CD4-positive, alpha-beta T cell treated with Interleukin-6 at 100 ng/mL for 8 hours (primary cell): ENCODE measurements at regions not wholly inside any gene's neighbourhood (a gene's known extent, or its start where the extent isn't known, plus 50 kb on each side); places are given as distances from the start of the nearest gene placed in this dataset.

ENCODE experiments used
- DNase-seq: peaks from one replicate; pipeline ENCODE4 v3.0.0-alpha.2; 2020; ENCODE audit warnings: mixed read lengths, low spot score

DNA sequence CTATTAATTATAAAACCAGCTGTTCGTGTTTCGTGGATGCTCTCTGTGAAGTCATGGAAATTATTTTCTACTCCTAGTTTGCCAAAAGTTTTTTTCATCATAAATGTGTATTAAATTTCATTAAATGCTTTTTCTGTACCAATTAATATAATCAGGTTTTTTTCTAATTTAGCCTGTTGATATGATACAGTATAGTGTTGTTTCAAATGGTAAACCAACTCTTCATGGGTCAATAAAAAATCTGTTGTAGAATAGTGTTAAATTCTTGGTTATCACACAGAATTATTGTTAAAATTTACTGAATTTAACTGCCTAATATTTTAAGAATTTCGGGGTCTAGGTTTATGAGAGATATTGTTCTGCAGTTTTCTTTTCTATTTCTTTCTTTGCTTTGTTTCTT is 505.9 kb upstream of the MANEA start:
- DNase-seq, result no peak

GRCh38 chr6:95078457-95078856 is 498.9 kb upstream of the MANEA start:
- no peak for DNase-seq

GRCh38 chr6:95081231-95081630 is 496.1 kb upstream of the MANEA start:
- no peak for DNase-seq

DNA sequence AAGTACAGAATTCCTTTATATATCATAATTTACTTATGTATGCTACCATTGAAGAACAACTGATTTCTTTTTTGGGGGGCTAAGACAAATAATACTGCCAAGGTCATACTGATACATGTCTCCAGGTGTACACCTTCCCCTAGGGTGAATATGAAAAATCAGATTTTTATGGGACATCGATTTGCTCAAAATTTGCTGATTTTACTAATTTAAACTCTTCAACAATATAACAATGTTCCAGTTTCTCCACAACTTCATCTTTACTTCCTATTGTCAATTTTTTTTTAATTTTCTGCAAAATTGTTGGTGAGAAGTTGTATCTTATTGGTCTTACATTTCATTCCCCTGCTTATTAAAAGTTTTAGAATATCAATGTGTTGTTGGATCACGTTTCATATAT is 495.4 kb upstream of the MANEA start:
- DNase-seq, result no peak

DNA sequence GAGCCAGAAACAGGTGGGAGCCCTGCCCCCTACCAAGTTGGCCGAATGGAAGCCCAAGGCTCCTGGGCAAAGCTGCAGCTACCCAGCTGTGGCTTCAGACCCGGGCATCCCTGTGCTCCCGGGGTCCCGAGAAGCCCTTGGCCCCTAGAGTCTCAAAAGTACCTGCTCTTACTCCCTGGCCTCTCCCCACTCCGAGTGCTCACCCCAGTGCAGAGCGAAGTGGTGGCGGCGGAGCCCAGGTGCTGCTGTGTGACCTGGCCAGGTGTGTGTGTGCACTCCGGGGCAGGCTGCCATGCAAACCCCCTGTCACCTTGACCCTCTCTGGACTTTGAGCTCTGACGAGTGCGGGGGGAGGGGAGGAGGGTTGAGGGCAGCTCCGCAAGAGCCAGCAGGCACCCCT is 493.8 kb upstream of the MANEA start:
- no peak for DNase-seq

DNA sequence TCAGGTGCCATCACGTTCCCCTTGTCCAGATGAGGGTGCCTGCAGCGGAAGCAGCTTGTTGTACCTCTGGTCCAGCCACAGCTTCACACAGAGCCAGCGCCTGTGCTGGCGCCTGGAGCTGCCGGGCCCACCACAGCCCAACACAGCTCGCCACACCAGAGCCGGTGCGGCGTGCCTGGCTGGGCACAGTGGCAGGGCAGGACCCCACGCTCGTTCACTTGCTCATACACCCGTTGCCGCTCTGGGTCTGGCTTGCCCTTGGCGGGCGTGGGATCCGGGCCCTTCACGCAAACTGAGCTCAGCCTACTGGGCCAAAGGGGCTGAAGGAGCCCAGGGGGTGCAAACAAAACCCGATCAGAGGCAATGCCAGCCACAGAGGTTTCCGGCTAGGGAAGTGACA is 492.5 kb upstream of the MANEA start:
- no peak for DNase-seq

DNA sequence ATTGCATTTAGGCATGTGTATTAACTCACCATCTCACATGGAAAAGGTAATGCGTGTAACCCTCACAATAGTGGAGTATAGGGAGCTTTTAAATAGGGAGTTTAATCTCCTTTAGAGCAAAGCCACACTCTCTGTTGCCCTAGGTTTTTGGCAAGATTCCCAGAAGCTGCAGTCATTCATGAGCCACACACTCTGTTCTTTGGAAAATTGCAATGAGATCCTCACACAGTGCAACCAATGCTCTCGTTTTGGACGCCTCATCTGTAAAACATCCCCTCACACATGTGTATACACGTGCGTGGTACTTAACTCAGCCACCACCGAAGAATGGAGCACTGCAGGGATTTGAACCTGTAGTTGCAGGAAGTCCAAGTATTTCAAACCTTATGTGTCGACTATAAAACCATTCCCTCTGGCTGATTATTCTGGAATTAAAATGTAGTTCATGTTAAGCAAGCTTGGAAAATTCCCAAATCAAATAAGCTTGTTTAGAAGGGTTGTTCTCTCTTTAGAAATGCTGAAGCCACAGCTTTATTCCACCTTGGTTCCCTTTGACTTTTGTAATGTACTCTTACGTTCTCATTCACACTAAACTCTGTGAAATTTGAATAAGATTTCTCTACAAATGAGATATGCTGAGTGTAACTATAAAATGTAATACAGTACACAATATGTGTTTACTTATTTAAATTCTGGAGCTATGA is 489.8 kb upstream of the MANEA start:
- DNase-seq, result no peak

GRCh38 chr6:95091823-95092436 is 485.4 kb upstream of the MANEA start:
- DNase-seq, result no peak

DNA sequence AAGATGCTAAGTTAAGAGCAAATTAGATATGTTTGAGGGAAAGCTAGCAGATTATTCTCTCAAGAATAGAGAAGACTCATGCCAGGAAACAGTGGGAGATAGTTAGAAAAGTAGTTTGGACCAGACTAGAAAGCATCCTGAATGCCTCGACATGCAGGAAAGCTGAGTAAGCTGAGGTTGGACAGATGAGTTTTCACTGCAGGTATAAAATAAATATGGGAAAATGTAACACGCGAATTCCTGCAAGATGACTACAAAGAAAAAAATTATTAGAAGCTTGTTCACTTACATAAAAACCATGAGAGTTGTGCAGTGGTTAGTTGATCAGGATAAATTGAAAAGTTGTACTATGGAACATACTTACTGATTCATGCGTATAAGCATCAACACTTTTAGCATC is 484.2 kb upstream of the MANEA start:
- DNase-seq, result no peak

DNA sequence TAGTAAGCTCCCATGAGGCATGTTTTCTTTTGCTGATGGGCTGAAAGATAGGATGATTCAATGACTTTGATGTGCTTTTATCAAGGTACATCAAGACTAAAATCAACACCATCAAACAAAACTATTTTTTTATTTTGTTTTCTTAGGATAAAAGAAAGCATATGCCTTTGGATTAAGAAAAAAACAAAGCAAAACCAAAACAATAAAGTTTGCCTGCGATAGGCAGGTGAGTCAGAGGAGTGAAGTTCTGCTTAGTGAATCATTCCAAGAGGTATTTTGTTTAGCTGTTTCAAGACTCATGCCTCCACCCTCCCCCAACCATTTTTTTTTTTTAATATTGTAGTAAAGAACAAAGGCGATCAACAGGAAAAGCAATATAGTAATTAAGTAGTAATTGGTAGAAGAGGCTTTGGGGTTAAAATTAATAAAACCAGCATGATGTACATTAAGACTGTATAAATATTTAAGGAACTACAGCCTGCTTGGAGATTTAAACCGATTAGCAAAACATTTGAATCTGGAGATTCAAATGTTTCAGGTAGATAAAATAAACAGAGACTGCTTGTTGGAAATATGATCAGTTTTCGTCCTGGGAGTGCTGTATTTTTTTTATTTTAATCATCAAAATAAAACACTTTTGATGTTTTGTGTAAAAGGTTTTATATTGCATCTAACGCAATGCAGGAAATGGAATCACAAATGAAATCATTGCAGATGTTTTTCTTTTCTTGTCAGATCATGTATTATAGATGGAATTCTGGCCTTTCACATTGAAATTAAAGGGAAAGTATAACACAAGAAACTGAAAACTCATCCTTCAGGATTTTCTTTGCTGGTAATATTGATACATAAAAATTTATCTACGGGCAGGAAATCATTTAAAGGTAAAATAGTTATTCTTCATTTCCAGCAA is 482.3 kb upstream of the MANEA start:
- DNase-seq, result no peak

GRCh38 chr6:95095855-95096254 is 481.5 kb upstream of the MANEA start:
- no peak for DNase-seq

DNA sequence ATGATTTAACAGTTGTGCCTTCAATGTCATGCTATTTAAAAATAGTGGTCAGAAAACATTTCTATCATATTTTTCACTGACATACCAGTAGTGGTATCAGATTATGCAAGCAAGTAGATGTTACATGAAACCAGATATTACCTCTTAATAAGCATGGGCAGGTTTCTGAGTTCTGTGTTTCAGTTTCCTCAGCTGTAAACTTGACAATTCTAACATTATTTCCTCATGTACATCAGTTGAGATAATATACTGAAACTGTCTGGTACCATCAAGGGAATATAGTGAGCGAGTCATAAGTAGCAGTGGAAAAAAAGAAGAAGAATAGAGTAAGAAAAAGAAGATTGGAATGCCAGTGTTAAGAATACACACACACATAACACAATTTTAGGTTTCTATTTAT is 477.9 kb upstream of the MANEA start:
- no peak for DNase-seq

DNA sequence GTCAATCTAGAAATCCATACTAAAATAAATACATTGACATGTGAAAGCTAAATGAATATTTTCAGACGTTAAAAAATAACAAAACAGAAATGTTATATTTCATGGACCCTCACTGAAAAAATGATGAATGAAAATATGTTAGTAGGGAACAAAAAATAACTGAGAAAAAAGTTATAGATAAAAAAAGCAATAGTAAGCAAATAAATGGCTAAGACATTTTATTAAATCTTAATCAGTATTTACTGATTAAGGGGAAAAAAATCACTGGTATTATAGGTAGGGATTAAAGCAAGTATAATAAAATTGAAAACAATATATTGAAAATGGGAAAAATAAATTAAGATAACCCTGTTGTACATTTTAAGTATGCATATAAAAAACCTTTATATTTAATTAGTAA is 468.1 kb upstream of the MANEA start:
- no peak for DNase-seq

DNA sequence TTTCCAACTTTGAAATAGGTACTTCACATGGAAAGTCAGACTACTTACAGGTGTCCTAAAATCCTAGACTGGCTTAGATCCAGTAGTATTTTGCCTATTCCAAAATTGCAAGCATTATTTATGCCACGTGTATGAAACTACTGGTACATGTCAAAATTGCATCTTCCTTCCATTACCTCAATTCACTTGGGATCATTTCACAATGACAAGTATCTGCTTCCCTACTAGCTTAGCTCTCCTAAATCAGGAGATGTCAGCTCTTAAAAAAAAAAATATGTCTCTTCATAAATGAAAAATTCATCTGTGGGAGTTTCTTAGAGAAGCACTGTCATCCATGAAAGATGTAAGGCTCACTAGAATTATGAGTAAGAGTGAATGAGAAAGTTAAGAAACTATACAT is 466.6 kb upstream of the MANEA start:
- DNase-seq, result no peak

- no peak for DNase-seq
Observed at GRCh38 chr6:95117236-95117635, 460.1 kb upstream of the MANEA start.

- DNase-seq, result no peak
Observed at GRCh38 chr6:95119927-95120326, 457.4 kb upstream of the MANEA start.

DNA sequence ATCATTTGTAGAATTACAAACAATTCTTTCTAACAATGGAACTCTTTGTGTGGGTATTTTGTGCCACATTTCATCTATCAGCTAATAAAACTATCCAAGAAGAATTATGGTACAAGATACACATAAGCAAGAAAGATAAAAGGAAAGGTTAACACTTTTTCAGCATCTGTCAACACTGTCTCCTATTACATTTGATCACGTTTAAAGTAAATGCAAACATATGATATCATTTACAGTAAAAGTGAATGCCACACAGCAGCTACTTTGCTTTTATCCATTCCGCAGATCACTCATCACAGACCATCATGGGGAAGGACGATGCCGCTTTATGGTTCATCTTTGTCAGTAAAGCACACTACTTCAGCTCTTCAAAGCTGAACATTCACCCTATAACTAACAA is 456.4 kb upstream of the MANEA start:
- DNase-seq, result no peak

DNA sequence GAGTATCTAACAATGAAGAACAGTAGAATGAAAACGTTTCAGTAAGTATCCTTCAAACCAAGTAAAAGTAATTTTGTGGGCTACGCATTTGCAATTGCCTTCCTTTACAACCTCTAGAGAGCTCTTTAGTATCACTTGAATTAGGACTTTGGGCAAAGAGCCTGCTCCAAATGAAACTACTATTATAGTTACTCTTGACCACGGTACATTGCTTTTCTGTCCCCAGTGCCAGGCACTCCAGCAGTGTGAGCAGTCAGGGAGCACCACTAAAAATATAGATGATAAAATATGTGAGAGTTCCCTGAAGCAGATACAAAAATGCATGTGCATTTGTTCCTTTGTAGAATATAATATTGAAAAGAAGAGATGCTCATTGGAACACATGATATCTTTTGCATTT is 450.1 kb upstream of the MANEA start:
- DNase-seq, result no peak

GRCh38 chr6:95128439-95128838 is 448.9 kb upstream of the MANEA start:
- no peak for DNase-seq

DNA sequence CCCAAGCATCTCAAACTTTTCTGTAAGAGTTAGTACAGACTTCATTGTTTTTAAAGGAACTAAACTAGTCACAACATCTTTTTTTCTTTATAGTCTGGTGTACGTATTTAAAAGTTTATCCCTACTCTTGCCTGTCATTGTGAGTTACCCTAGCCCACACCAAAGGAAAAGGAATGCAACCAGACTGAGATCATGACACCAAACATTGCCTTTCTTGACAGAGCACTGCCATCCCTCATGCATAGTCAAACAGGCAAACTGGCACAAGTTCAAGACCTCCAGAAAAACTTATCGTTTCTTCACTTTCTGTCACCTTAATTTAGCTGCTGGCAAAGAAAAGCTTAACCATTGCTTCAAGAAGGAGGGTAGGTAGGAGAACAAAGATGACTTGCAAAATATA is 448.4 kb upstream of the MANEA start:
- DNase-seq, result no peak

GRCh38 chr6:95133578-95133977 is 443.8 kb upstream of the MANEA start:
- DNase-seq, result no peak

DNA sequence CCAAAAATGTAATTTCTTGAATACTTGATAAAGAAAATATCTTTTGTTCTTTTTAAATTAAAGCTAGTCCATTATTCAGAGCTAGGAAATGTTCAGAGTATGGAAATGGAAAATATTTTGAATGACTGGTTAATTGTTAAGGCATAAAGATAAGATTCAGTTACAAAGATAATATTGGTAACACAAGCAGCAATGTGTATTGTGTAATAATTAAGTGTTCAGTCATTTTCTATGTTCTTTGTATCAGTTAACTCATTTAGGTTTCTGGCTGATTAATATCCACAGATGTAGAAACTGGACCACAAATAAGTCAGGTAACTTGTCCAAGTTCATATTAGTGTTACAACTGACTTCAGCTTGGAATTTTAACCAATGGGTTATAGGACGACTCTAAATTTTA is 442.2 kb upstream of the MANEA start:
- DNase-seq, result no peak

GRCh38 chr6:95142101-95142500 is 435.2 kb upstream of the MANEA start:
- DNase-seq, result no peak
